ENCODE measurements at regions not wholly inside any gene's neighbourhood (a gene's known extent, or its start where the extent isn't known, plus 50 kb on each side); places are given as distances from the start of the nearest gene placed in this dataset.
A peak's percentile ranks its signal among the peaks of the same experiment; 100 is the strongest.

DNA sequence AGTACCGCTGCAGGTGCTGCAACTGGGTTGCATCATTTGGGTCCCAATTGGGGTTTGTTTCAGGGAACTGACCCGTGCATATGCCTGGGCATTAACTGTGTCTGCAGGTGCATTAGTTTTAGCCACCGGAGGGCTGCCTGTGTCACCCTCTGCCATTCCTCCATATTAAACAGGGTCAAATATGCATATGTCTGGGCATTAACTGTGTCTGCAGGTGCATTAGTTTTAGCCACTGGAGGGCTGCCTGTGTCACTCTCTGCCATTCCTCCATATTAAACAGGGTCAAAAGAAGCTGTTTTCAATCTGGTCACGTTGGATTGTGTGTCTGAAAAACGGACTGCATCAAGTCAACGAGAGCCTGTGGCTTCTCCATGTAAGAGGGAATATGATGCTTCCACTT lies 1317.0 kb downstream of the TMEM121 start:
- H3K36me3 ChIP-seq = no peaks in the 10 kb centered on the region
- peak overlapping the region; percentile 86 for H3K27ac ChIP-seq (replicated peaks)
- peak overlapping the region; percentile 61 for H3K4me3 ChIP-seq
- intact Hi-C loops (cut with micrococcal nuclease) = no loop called here
- DNase-seq = no peak
- peaks cover 66% of the 10 kb centered on the region for H3K27me3 ChIP-seq (ENCODE audit: low read depth)
- TF ChIP-seq, protein P1, sequence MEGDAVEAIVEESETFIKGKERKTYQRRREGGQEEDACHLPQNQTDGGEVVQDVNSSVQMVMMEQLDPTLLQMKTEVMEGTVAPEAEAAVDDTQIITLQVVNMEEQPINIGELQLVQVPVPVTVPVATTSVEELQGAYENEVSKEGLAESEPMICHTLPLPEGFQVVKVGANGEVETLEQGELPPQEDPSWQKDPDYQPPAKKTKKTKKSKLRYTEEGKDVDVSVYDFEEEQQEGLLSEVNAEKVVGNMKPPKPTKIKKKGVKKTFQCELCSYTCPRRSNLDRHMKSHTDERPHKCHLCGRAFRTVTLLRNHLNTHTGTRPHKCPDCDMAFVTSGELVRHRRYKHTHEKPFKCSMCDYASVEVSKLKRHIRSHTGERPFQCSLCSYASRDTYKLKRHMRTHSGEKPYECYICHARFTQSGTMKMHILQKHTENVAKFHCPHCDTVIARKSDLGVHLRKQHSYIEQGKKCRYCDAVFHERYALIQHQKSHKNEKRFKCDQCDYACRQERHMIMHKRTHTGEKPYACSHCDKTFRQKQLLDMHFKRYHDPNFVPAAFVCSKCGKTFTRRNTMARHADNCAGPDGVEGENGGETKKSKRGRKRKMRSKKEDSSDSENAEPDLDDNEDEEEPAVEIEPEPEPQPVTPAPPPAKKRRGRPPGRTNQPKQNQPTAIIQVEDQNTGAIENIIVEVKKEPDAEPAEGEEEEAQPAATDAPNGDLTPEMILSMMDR (IDR thresholded peaks at IDR 0.05; ENCODE audit: borderline replicate concordance) = no peak
- no peaks in the 10 kb centered on the region for H3K9me3 ChIP-seq (replicated peaks)
- peaks cover 21% of the 10 kb centered on the region for H3K4me1 ChIP-seq

DNA sequence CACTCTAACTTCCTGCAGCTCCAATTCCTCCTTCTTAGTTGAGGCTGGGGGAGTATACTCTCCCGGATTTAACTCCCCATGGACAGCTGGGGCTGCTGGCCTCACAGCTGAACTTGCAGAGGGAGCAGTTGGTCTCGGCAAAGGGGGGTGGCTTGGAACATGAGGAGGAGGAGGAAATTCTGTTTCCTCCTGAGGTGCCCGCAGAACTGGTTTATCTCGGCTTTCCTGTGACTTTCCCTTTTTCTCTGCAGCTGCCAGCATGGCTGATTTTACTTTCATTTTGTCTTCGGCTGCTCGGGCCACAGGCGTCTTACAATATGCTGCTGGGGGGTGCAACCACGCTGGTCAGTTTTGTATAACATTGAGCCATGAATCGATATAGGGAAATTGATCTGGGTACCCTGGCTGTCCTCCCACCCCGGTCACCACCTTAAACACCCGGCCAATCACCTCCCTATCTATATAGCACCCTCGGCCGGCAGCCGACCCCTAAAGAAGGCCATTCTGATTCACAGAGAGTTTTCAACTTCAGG lies 1317.6 kb downstream of the TMEM121 start:
- no peaks in the 10 kb centered on the region for H3K36me3 ChIP-seq
- peaks cover 23% of the 10 kb centered on the region for H3K4me1 ChIP-seq
- peak overlapping the region; percentile 61 for H3K4me3 ChIP-seq
- no peaks in the 10 kb centered on the region for H3K9me3 ChIP-seq (replicated peaks)
- peaks cover 61% of the 10 kb centered on the region for H3K27me3 ChIP-seq (ENCODE audit: low read depth)
- H3K27ac ChIP-seq (replicated peaks) = peak overlapping the region; percentile 86
- no peak for DNase-seq
- intact Hi-C loops (cut with micrococcal nuclease) = no loop called here
- TF ChIP-seq, protein P1 (IDR thresholded peaks at IDR 0.05; ENCODE audit: borderline replicate concordance) = no peak

DNA sequence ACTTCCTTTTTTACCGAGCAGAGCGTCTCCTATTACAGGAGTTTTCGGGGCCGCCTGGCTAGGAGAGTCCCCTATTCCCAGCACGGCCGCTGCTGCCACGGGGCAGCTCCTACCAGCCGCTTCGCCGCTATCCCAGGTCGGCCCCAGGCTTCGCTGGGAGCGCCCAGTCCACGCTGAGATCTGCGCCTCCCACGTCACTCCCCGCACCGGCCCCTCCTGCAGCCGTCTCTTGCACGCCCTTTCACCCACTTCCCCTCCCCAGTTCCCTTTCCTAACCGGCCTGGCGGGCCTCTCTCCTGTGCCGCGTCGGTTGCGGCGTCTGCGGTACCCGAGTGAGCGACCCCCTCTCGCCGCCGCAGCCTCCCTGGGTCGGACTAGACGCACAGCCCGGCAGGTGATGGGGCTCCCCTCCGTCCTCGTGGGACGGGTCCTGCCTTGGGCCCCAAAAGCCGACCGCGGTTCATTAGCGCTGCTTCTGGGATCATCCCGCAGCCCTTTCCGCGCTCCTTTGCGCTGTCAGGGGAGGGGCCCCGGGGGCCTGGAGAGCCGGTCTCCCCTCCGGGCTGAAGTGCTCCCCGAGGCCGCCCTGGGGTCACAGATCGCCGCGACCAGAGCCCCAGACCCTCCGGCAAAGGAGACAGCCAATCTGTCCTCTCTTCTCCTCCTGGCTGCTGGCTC lies 1318.4 kb downstream of the TMEM121 start:
- Histone ChIP-seq H3K9me3 (replicated peaks) (no peaks in the 10 kb centered on the region), H3K27ac (replicated peaks) (peak overlapping the region; percentile 86), H3K27me3 (ENCODE audit: low read depth) (peaks cover 65% of the 10 kb centered on the region), H3K4me1 (peaks cover 23% of the 10 kb centered on the region), H3K4me3 (peak overlapping the region; percentile 61), H3K36me3 (no peaks in the 10 kb centered on the region)
- intact Hi-C loops (cut with micrococcal nuclease) = no loop called here
- peak; percentile 75 for DNase-seq
- TF ChIP-seq, protein P1 (IDR thresholded peaks at IDR 0.05; ENCODE audit: borderline replicate concordance) = no peak

DNA sequence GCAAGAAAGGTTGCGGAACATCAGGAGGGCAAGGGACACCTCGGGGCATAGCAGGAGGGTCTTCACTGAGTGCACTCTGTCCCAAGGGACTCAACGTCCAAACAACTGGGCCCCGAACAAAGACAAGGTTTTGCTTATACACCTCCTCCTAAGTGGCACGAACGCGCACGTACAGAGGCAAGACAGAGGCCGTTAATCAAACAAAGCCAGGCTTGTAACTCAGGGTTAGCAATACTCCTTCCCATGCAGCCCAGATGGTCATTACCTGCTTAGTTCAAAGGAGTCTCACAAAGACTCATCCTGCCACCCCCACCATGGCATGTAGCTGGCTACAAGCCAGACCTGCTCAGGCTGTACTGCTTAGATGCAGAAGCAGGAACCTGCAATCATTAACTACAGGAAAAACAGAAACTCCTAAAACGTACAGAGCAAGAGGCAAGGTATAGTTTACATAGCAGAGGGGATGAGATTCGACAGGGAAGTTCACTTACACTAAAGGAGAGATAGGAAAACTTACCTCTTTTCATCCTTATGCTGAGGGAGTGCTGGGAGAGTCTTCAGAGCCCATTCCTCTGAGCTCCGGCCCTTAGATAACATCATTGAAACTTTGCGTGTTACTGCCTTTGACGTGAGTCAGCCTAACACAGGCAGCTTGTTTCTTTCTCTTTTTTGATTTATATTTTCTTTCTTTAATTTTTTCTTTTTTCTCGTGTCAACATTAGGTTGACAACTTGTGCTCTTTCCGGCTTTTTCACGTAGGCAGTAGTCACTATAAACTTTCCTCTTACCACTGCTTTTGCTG lies 1319.1 kb downstream of the TMEM121 start:
- intact Hi-C loops (cut with micrococcal nuclease) = no loop called here
- TF ChIP-seq, protein P1 (IDR thresholded peaks at IDR 0.05; ENCODE audit: borderline replicate concordance) = no peak
- H3K27me3 ChIP-seq (ENCODE audit: low read depth) = peaks cover 63% of the 10 kb centered on the region
- no peak for DNase-seq
- H3K36me3 ChIP-seq = no peaks in the 10 kb centered on the region
- peak overlapping the region; percentile 61 for H3K4me3 ChIP-seq
- H3K27ac ChIP-seq (replicated peaks) = peak overlapping the region; percentile 86
- H3K4me1 ChIP-seq = peaks cover 23% of the 10 kb centered on the region
- H3K9me3 ChIP-seq (replicated peaks) = no peaks in the 10 kb centered on the region

DNA sequence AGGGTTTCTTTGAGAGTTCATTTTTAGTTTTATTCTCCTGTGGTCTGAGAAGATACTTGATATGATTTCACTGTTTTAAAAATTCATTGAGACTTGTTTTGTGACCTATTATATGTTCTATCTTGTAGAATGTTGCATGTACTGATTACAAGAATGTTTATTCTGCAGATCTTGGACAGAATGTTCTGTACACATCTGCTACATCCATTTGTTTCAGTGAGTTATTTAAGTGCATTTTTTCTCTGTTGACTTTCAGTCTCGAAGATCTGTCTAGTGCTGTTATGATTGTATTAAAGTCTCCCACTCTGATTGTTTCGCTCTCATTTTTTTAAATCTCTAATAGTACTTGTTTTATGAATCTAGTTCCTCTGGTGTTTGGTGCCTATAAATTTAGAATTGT lies 1319.8 kb downstream of the TMEM121 start:
- H3K9me3 ChIP-seq (replicated peaks) = no peaks in the 10 kb centered on the region
- no peak for DNase-seq
- H3K4me3 ChIP-seq = no peak overlapping the region
- no peaks in the 10 kb centered on the region for H3K36me3 ChIP-seq
- H3K4me1 ChIP-seq = peaks cover 23% of the 10 kb centered on the region
- peaks cover 62% of the 10 kb centered on the region for H3K27me3 ChIP-seq (ENCODE audit: low read depth)
- H3K27ac ChIP-seq (replicated peaks) = peak overlapping the region; percentile 86
- intact Hi-C loops (cut with micrococcal nuclease) = no loop called here
- TF ChIP-seq, protein P1 (IDR thresholded peaks at IDR 0.05; ENCODE audit: borderline replicate concordance) = no peak
